Astrocyte of the cerebellum (primary cell): ENCODE measurements at regions not wholly inside any gene's neighbourhood (a gene's known extent, or its start where the extent isn't known, plus 50 kb on each side); places are given as distances from the start of the nearest gene placed in this dataset.
"Not testable (repeated sequence)": the region's sequence is repeated elsewhere in the genome, so short reads cannot be mapped to it uniquely, and the experiment has no call there.

Experiments
- DNase-seq: peaks from one replicate; pipeline ENCODE4 v3.0.0-alpha.2; 2011; ENCODE audit warnings: low read depth
- H3K4me3 ChIP-seq: 2 replicates; pipeline ENCODE4 v1.5.1; 2011; ENCODE audit warnings: mild to moderate bottlenecking, low read depth, low read length, moderate library complexity
- CTCF ChIP-seq: IDR thresholded peaks from 2 replicates; pipeline ENCODE4 v1.5.1; 2012; ENCODE audit warnings: low read length, low read depth, moderate library complexity, mild to moderate bottlenecking; ENCODE audit errors: missing control alignments
- in situ Hi-C: cut with HindIII; loops from 2 replicates; pipeline ENCODE4 v1.10.0; 2017; ENCODE audit warnings: low sequenced_read_pairs

- no peak for DNase-seq
- TF ChIP-seq CTCF: no peak
- in situ Hi-C loops: no loop called here
- no peak overlapping the region for H3K4me3 ChIP-seq
These were observed 303.2 kb downstream of the RWDD3 start for GRCh38 chr1:95537176-95537575.

- H3K4me3 ChIP-seq, in situ Hi-C loops, DNase-seq: not testable (repeated sequence)
These were observed 304.2 kb downstream of the RWDD3 start for GRCh38 chr1:95538242-95538641.

GRCh38 chr1:95542936-95543335 lies 308.9 kb downstream of the RWDD3 start:
- in situ Hi-C loops: no loop called here
- no peak for TF ChIP-seq CTCF
- no peak for DNase-seq
- H3K4me3 ChIP-seq: no peak overlapping the region

- TF ChIP-seq CTCF: no peak
- DNase-seq: no peak
- H3K4me3 ChIP-seq: no peak overlapping the region
- in situ Hi-C loops: no loop called here
These were observed 313.0 kb downstream of the RWDD3 start for GRCh38 chr1:95547005-95547404.

- H3K4me3 ChIP-seq: no peak overlapping the region
- in situ Hi-C loops: no loop called here
- TF ChIP-seq CTCF: no peak
- DNase-seq: no peak
These were observed 314.2 kb downstream of the RWDD3 start for GRCh38 chr1:95548211-95548610.

- no peak overlapping the region for H3K4me3 ChIP-seq
- no peak for TF ChIP-seq CTCF
- no peak for DNase-seq
- in situ Hi-C loops: no loop called here
These were observed 317.2 kb downstream of the RWDD3 start for GRCh38 chr1:95551201-95551600.

- no peak for TF ChIP-seq CTCF
- H3K4me3 ChIP-seq: no peak overlapping the region
- no peak for DNase-seq
- in situ Hi-C loops: no loop called here
These were observed 319.6 kb downstream of the RWDD3 start for GRCh38 chr1:95553595-95553994.
